H1 (cell line): ENCODE measurements at regions not wholly inside any gene's neighbourhood (a gene's known extent, or its start where the extent isn't known, plus 50 kb on each side); places are given as distances from the start of the nearest gene placed in this dataset.

ENCODE experiments used
- ATF3 ChIP-seq: IDR thresholded peaks from 2 replicates; pipeline ENCODE4 v1.6.1; 2011; ENCODE audit warnings: low read depth, mild to moderate bottlenecking, low read length; ENCODE audit not compliant: insufficient read depth
- CEBPB ChIP-seq: IDR thresholded peaks from 2 replicates; pipeline ENCODE4 v1.6.1; 2012; ENCODE audit warnings: low read depth, low read length
- CHD2 ChIP-seq: IDR thresholded peaks from 2 replicates; pipeline ENCODE4 v1.6.1; 2012; ENCODE audit warnings: low read length, improper control_type of control experiment
- CTCF ChIP-seq, 3 experiments: IDR thresholded peaks; 1 replicate in 2 of 3; 2 replicates in 1 of 3; pipeline versions ENCODE4 v1.5.1 to v1.6.1; 2011; ENCODE audit warnings: low read length in 3 of 3, mild to moderate bottlenecking in 3 of 3, inconsistent platforms in 2 of 3, low read depth in 1 of 3, moderate library complexity in 1 of 3; ENCODE audit not compliant: insufficient read depth in 1 of 3; ENCODE audit errors: control extremely low read depth in 1 of 3
- POLR2A ChIP-seq, 2 experiments: IDR thresholded peaks; 1 replicate in 1 of 2; 2 replicates in 1 of 2; pipeline ENCODE4 v1.6.1; 2011; ENCODE audit warnings: low read depth in 2 of 2, low read length in 2 of 2, mild to moderate bottlenecking in 2 of 2; ENCODE audit errors: control extremely low read depth in 1 of 2
- POLR2AphosphoS5 ChIP-seq: IDR thresholded peaks from 2 replicates; pipeline ENCODE4 v1.6.1; 2011; ENCODE audit warnings: low read depth, low read length
- RAD21 ChIP-seq, 2 experiments: IDR thresholded peaks in 1 of 2; conservative IDR thresholded peaks in 1 of 2; 2 replicates each; pipeline ENCODE4 v1.6.1; 2011; ENCODE audit warnings: low read depth in 2 of 2, low read length in 2 of 2, improper control_type of control experiment in 1 of 2, inconsistent platforms in 1 of 2, mild to moderate bottlenecking in 1 of 2, moderate library complexity in 1 of 2
- SP1 ChIP-seq: IDR thresholded peaks from 2 replicates; pipeline ENCODE4 v1.6.1; 2011; ENCODE audit warnings: low read depth, low read length
- SRF ChIP-seq: IDR thresholded peaks from 2 replicates; pipeline ENCODE4 v1.6.1; 2011; ENCODE audit warnings: mild to moderate bottlenecking, low read depth, low read length, moderate library complexity
- TAF1 ChIP-seq: IDR thresholded peaks from 2 replicates; pipeline ENCODE4 v1.6.1; 2011; ENCODE audit warnings: mild to moderate bottlenecking, low read depth, low read length
- TEAD4 ChIP-seq: IDR thresholded peaks from 2 replicates; pipeline ENCODE4 v1.6.1; 2012; ENCODE audit warnings: low read depth, low read length, inconsistent platforms, mixed read lengths

- no peak for TF ChIP-seq CTCF (IDR thresholded peaks at IDR 0.05; ENCODE audit: control extremely low read depth in 1 of 3, insufficient read depth in 1 of 3, low read depth in 1 of 3, low read length in 3 of 3)
- TF ChIP-seq CEBPB: no peak
- no peak for TF ChIP-seq TEAD4
- TF ChIP-seq POLR2AphosphoS5: no peak
- TF ChIP-seq TAF1: no peak
- no peak for TF ChIP-seq SP1
- no peak for TF ChIP-seq POLR2A (IDR thresholded peaks at IDR 0.05; ENCODE audit: control extremely low read depth in 1 of 2, low read depth in 2 of 2, low read length in 2 of 2)
- TF ChIP-seq RAD21 (IDR thresholded peaks at IDR 0.05 in 1 of 2, conservative IDR thresholded peaks at IDR 0.05 in 1 of 2; ENCODE audit: low read depth in 2 of 2, low read length in 2 of 2): no peak
- TF ChIP-seq ATF3: no peak
- no peak for TF ChIP-seq SRF
- no peak for TF ChIP-seq CHD2
Observed at GRCh38 chr6:44060612-44061374, 66.5 kb downstream of the MRPL14 start.
